Upper lobe of left lung (tissue), 4 donors: ENCODE measurements at regions not wholly inside any gene's neighbourhood (a gene's known extent, or its start where the extent isn't known, plus 50 kb on each side); places are given as distances from the start of the nearest gene placed in this dataset.

Experiments used
- POLR2AphosphoS5 ChIP-seq, 2 donors: sonication (generic); formaldehyde crosslinking; IDR thresholded peaks; one replicate each; pipeline ENCODE4 v1.5.1; 2017; ENCODE audit warnings: antibody characterized with exemption in 2 of 2
- TF ChIP-seq, protein P1 (sequence below), 6 experiments: fragments of 450-650 bp in 4 of 6; fragments of 200-600 bp in 2 of 6; sonication (generic) in 2 of 6; IDR thresholded peaks; one replicate each; pipeline ENCODE4 v1.5.1; 2016 to 2019; ENCODE audit warnings: antibody characterized with exemption in 6 of 6

- no peak for TF ChIP-seq POLR2AphosphoS5 (IDR thresholded peaks at IDR 0.05)
- TF ChIP-seq, protein P1, sequence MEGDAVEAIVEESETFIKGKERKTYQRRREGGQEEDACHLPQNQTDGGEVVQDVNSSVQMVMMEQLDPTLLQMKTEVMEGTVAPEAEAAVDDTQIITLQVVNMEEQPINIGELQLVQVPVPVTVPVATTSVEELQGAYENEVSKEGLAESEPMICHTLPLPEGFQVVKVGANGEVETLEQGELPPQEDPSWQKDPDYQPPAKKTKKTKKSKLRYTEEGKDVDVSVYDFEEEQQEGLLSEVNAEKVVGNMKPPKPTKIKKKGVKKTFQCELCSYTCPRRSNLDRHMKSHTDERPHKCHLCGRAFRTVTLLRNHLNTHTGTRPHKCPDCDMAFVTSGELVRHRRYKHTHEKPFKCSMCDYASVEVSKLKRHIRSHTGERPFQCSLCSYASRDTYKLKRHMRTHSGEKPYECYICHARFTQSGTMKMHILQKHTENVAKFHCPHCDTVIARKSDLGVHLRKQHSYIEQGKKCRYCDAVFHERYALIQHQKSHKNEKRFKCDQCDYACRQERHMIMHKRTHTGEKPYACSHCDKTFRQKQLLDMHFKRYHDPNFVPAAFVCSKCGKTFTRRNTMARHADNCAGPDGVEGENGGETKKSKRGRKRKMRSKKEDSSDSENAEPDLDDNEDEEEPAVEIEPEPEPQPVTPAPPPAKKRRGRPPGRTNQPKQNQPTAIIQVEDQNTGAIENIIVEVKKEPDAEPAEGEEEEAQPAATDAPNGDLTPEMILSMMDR (IDR thresholded peaks at IDR 0.05) = no peak
Measured at GRCh38 chr7:63043657-63044543, 954.7 kb upstream of the ZNF722 start.
